ENCODE measurements at regions not wholly inside any gene's neighbourhood (a gene's known extent, or its start where the extent isn't known, plus 50 kb on each side); places are given as distances from the start of the nearest gene placed in this dataset.

GRCh38 chr15:81774309-81774708, 271.5 kb downstream of the MEX3B start:
- DNase-seq (ENCODE audit: low spot score), result no peak

GRCh38 chr15:81768773-81769172, 277.0 kb downstream of the MEX3B start:
- DNase-seq (ENCODE audit: low spot score), result no peak

- no peak for DNase-seq (ENCODE audit: low spot score)
These were observed 278.9 kb downstream of the MEX3B start for GRCh38 chr15:81766829-81767475.

- no peak for DNase-seq (ENCODE audit: low spot score)
These were observed 280.0 kb downstream of the MEX3B start for GRCh38 chr15:81765816-81766215.

DNA sequence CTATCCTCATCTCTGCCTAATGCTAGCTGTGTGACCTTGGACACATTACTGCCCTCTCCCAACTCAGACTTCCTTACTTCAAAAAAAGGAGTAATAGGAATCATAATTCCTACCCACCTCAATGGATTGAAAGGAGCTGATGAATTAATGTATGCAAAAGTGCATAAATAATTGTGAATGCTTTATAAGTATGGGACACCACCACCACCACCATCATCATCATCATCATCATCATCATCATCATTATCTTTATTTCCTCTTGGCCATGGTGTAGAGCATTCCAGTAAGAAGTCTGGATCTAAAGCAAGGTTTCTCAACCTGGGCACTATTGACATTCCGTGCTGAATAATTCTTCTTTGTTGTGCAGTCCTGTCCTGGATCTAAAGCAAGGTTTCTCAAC, 282.5 kb downstream of the MEX3B start:
- no peak for DNase-seq (ENCODE audit: low spot score)

- DNase-seq (ENCODE audit: low spot score), result no peak
These were observed 285.1 kb downstream of the MEX3B start for GRCh38 chr15:81760686-81761085.

- no peak for DNase-seq (ENCODE audit: low spot score)
These were observed 287.0 kb downstream of the MEX3B start for GRCh38 chr15:81758818-81759284.

GRCh38 chr15:81755626-81756025, 290.2 kb downstream of the MEX3B start:
- no peak for DNase-seq (ENCODE audit: low spot score)

- DNase-seq (ENCODE audit: low spot score), result no peak
These were observed 291.7 kb downstream of the MEX3B start for GRCh38 chr15:81754078-81754477.

DNA sequence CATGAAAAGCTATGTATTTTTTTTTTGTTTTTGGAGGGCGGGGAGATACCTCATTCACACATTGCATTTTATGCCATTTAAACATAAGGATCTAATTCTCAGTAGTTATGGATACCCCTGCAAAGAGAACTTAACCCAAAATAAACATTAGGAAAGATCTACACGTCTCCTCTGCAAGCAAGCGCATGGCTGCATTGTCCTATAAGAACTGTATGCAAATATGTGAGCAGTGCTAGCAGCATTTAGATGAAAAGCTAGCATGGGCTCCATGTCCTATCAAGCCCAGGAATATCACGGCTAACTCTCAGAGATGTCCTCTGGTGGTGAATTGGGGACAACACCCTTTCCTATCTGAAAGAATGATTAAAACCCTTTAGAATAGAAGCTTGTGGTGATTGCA, 292.8 kb downstream of the MEX3B start:
- no peak for DNase-seq (ENCODE audit: low spot score)

DNA sequence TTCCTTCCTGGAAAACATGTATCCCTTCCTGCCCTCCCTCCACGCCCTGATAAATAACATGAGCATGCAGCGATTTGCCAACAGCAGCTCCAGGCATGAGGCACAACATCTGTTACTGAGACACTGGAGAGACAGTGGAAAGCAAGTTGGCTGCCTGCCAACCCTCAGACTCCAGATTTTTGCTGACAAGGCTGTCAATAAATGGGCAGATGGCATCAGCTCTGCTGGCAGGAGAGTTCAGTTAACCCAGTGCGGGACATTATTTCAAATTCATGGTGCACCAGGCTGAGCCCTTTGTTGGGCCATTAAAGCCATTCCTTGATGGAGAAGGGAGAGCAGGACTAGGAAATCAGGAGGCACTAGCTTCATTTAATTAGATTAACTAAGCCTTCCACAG, 293.3 kb downstream of the MEX3B start:
- DNase-seq (ENCODE audit: low spot score), result no peak

- no peak for DNase-seq (ENCODE audit: low spot score)
These were observed 293.8 kb downstream of the MEX3B start for GRCh38 chr15:81751816-81752545.

- no peak for DNase-seq (ENCODE audit: low spot score)
These were observed 294.6 kb downstream of the MEX3B start for GRCh38 chr15:81751256-81751655.

DNA sequence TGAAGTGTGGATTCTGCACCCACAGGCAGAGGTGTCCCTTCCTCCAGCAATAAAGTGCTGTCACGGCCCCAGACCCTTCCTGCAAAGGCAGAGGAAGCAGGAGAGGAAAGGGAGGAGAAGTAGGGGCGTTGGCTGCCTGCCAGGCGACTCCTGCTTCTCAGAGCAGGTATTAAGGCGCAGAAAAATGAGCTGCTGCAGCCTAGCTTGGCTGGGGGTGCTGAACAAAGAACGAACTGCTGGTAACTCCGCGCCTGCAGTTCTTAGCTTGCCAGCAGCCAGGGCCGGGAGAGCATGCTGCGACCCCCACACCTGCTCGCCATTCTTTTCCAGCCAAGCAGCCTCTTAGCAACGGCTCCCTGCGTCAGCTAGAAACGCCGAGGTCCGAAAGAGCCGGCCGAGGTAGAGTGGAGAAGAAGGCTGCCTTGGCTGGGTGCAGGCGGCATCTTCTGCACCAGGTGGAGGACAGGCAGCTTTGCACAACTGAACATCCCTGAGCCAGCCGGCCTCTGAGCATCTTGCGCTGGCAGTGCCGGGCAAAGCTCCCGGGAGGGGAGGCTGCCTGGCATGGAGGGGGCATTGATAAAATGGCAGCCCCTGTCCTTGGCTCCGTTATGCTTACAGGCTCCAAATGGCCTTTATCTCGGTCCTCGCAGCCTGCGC, 296.0 kb downstream of the MEX3B start:
- DNase-seq (ENCODE audit: low spot score), result no peak

DNA sequence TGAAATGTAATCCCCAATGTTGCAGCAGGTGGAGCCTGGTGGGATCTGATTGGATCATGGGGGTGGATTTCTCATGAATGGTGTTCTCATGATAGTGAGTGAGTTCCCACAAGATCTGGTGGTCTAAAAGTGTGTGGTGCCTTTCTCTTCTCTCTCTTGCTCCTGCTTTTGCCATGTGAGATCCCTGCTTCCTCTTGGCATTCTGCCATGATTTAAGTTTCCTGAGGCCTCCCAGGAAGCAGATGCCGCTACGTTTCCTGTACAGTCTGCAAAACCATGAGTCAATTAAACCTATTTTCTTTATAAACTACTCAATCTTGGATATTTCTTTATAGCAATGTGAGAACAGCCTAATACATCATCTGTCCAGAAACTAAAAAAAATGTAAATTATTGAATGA, 298.3 kb downstream of the MEX3B start:
- no peak for DNase-seq (ENCODE audit: low spot score)

- DNase-seq (ENCODE audit: low spot score), result no peak
These were observed 298.8 kb downstream of the MEX3B start for GRCh38 chr15:81747026-81747425.

DNA sequence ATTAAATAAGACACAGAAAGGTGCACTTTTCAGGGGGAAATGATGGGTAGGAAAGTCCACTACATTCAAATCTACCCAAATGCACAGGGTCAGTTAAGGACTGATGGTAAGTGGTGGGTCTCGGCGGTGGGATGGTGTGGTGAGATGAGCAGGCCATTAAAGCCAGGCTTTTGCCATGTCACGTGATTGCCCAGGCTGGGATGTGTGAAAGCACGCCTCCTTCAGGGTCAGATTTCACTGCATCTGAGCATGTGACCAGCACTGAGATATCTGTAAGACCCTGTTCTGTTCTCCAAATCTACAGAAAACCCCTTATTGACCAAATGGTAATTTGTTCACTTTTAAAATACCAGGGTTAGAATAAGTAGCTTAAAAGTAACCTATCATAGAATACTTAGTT, 301.5 kb downstream of the MEX3B start:
- DNase-seq (ENCODE audit: low spot score), result no peak

GRCh38 chr15:81740416-81740815, 305.4 kb downstream of the MEX3B start:
- DNase-seq (ENCODE audit: low spot score), result no peak

DNA sequence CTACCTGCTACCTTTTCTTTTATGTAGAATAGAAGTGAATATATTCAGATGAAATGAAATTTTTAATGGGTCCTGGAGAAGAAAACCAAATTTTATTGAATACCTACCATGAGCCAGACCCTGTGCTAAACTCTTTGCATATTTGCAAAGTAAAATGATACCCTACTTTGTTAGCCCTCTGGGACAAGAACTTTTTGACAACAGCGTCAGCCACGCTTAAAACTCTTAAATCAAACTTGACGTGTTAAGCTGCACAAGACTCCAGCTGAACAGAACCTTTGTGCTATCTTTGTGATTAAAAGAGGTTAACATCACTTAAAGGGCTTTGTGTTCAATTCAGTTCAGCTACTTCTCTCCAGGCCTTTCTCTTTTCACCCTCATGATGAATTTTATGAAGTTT, 316.5 kb downstream of the MEX3B start:
- DNase-seq (ENCODE audit: low spot score), result no peak

DNA sequence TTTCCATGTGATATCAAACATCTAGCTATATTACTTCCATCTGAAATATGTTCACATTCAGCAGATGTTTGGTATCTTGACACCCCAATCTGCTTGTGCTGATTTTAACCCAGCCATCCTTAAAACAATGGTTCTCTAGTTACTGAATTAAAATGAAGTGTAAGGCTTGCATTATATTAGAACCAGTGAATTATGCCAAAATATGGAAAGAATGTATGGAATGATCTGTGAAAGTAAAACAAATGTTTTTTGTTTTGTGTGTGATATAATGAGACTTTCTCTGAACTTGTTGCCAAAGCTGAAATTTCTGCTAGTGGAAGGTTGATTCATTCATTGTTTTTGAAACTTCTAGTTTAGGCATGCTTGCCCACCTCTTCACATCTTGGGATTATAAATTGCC, 317.1 kb downstream of the MEX3B start:
- DNase-seq (ENCODE audit: low spot score), result no peak

DNA sequence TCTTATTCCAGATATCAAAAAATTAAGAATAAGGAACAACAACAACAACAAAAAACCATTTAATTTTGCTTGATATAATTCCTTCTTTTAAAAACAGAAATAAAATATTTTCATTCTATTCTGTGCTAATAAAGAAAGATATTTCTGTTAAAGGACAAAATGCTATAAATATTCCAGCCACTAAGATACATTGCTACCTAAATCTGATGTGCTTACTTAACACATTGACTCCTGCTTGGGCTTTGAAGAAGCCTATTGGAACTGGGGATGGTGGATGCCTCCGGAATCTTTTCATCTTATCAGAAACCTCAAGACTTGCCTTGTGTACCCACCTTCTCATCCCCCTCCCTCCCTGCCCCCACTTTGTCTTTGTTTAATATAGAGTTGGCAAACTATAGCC, 320.2 kb downstream of the MEX3B start:
- DNase-seq (ENCODE audit: low spot score), result no peak

DNA sequence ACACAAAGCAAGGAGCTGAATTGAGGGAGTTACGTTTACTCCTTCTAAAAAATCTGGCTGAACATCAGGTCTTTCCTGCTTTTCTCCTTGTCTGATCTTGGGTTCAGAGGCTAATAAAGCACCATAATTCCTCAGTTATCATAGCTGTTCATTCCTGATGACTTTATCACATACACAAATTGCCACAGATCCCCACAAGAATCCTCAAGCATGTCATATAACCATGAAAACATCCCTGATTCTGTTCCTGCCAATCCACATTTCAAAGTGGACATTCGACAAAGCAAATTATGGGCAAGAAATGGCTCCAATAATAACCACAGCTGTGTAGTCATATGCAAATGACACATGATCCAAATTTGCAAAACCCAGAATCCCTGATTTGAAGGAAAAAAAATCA, 321.3 kb downstream of the MEX3B start:
- no peak for DNase-seq (ENCODE audit: low spot score)

- no peak for DNase-seq (ENCODE audit: low spot score)
These were observed 322.1 kb downstream of the MEX3B start for GRCh38 chr15:81723701-81724100.

Data from CD4-positive, alpha-beta T cell treated with Interleukin-2 at 100 ng/mL for 4 hours (primary cell).